HepG2 (cell line): ENCODE measurements at regions not wholly inside any gene's neighbourhood (a gene's known extent, or its start where the extent isn't known, plus 50 kb on each side); places are given as distances from the start of the nearest gene placed in this dataset.

Experiments
- ATAC-seq: fragments of 200-7000 bp; cut with Tn5 transposase; 3 replicates; pipeline ENCODE4 v1.9.1; 2020; ENCODE audit warnings: mild to moderate bottlenecking, moderate library complexity
- BruUV-seq: library from RNA; stranded (reverse); fragments of 400-500 nt; replicated peaks from 2 replicates; lab custom pipeline; 2021; lab: Mats Ljungman, UMichigan
- CTCF ChIA-PET: fragments of 300-600 bp; formaldehyde crosslinking; extraction: SDS; loops from one replicate; lab custom pipeline; 2021; ENCODE audit warnings: low total read pairs, inconsistent platforms, low intra/inter-chr PET ratio; lab: Yijun Ruan, JAX
- POLR2A ChIA-PET: fragments of 350-600 bp; sonication (Branson Sonifier 250); formaldehyde crosslinking; loops from one replicate; lab custom pipeline; 2020; ENCODE audit warnings: antibody characterized with exemption, inconsistent platforms; lab: Yijun Ruan, JAX
- DNase-seq: peaks from one replicate; pipeline ENCODE4 v3.0.0-alpha.2; 2015; ENCODE audit warnings: low spot score
- FAIRE-seq: peaks from 3 replicates; lab custom pipeline; 2011; peaks lifted over from hg19 to GRCh38; lab: Jason Lieb, UNC
- H2AFZ ChIP-seq: one replicate; pipeline ENCODE4 v1.6.1; 2011; ENCODE audit warnings: low read length, inconsistent platforms
- H3K27ac ChIP-seq: fragments of 300-600 bp; 3 replicates; pipeline ENCODE4 v1.8.0; 2011; ENCODE audit warnings: mixed run types, mild to moderate bottlenecking, mixed read lengths, low read length, inconsistent platforms; ENCODE audit not compliant: insufficient read depth; ENCODE audit errors: extremely low read length
- H3K27me3 ChIP-seq, 2 experiments: fragments of 200-600 bp in 1 of 2; 2 replicates in 1 of 2; 3 replicates in 1 of 2; pipeline versions ENCODE4 v1.6.0 to v1.8.0; 2011; ENCODE audit warnings: low read length in 2 of 2, mild to moderate bottlenecking in 2 of 2, moderate library complexity in 2 of 2, inconsistent platforms in 1 of 2; ENCODE audit not compliant: insufficient read depth in 2 of 2, control insufficient read depth in 1 of 2
- H3K36me3 ChIP-seq, 2 experiments: fragments of 200-600 bp in 1 of 2; replicated peaks in 1 of 2; 2 replicates in 1 of 2; 3 replicates in 1 of 2; pipeline versions ENCODE4 v1.5.1 to v1.8.0; 2011; ENCODE audit warnings: low read length in 2 of 2, inconsistent platforms in 1 of 2; ENCODE audit not compliant: insufficient read depth in 2 of 2, control insufficient read depth in 1 of 2
- H3K4me1 ChIP-seq: 2 replicates; pipeline ENCODE4 v1.5.1; 2012; ENCODE audit warnings: low read length, inconsistent platforms; ENCODE audit not compliant: insufficient read depth
- H3K4me2 ChIP-seq: 2 replicates; pipeline ENCODE4 v1.6.0; 2011; ENCODE audit warnings: low read depth, low read length, inconsistent platforms
- H3K4me3 ChIP-seq, 3 experiments: fragments of 200-600 bp in 1 of 3; sonication (generic), shearing (Covaris generic) in 1 of 3; replicated peaks in 1 of 3; 2 replicates each; pipeline ENCODE4 v1.5.1; 2011 to 2016; ENCODE audit warnings: low read length in 3 of 3, inconsistent platforms in 2 of 3, low read depth in 2 of 3, mild to moderate bottlenecking in 2 of 3, control low read depth in 1 of 3, mixed read lengths in 1 of 3; ENCODE audit not compliant: insufficient read depth in 1 of 3
- H3K79me2 ChIP-seq: one replicate; pipeline ENCODE4 v1.6.1; 2011; ENCODE audit warnings: low read length, inconsistent platforms; ENCODE audit not compliant: insufficient read depth
- H3K9ac ChIP-seq: 2 replicates; pipeline ENCODE4 v1.6.0; 2011; ENCODE audit warnings: mild to moderate bottlenecking, low read depth, low read length, inconsistent platforms; ENCODE audit not compliant: insufficient read depth
- H3K9me3 ChIP-seq: 2 replicates; pipeline ENCODE4 v1.5.1; 2012; ENCODE audit warnings: mild to moderate bottlenecking, low read length
- H4K20me1 ChIP-seq: 2 replicates; pipeline ENCODE4 v1.6.0; 2011; ENCODE audit warnings: inconsistent platforms, mild to moderate bottlenecking, low read length, moderate library complexity; ENCODE audit not compliant: insufficient read depth
- AFF4 ChIP-seq: sonication (generic); formaldehyde crosslinking; IDR thresholded peaks from 2 replicates; pipeline ENCODE4 v1.4.0; 2020; ENCODE audit warnings: missing genetic modification reagents
- CBX1 ChIP-seq: IDR thresholded peaks from one replicate; pipeline ENCODE4 v1.6.1; 2016; ENCODE audit warnings: antibody characterized with exemption, low read depth
- SMAD3 ChIP-seq: sonication (generic); formaldehyde crosslinking; IDR thresholded peaks from 2 replicates; pipeline ENCODE4 v1.4.0; 2020; ENCODE audit warnings: missing genetic modification reagents
- WGBS: methylation state at CpG from one replicate; pipeline ENCODE4 v1.1.6; 2017; ENCODE audit warnings: low lambda C conversion rate; 5-methylcytosine and 5-hydroxymethylcytosine counted together
- in situ Hi-C: cut with HindIII; loops from 2 replicates; pipeline ENCODE4 v1.10.0; 2017; ENCODE audit warnings: low pct_unique_long_range_greater_than_20kb; ENCODE audit not compliant: extremely low pct_ligation_motif_present
- intact Hi-C: fragments of 100-400 bp; cut with micrococcal nuclease; formaldehyde crosslinking; loops from one replicate; pipeline ENCODE4 v1.10.0; 2022; ENCODE audit not compliant: unreplicated experiment
- TF ChIP-seq, protein P1 (sequence below): sonication (generic); formaldehyde crosslinking; IDR thresholded peaks from 2 replicates; pipeline ENCODE4 v1.5.1; 2020; ENCODE audit warnings: mild to moderate bottlenecking, missing genetic modification reagents
- TF ChIP-seq, protein P2 (sequence below): sonication (generic); formaldehyde crosslinking; IDR thresholded peaks from 2 replicates; pipeline ENCODE4 v1.5.0; 2020; ENCODE audit warnings: missing genetic modification reagents

DNA sequence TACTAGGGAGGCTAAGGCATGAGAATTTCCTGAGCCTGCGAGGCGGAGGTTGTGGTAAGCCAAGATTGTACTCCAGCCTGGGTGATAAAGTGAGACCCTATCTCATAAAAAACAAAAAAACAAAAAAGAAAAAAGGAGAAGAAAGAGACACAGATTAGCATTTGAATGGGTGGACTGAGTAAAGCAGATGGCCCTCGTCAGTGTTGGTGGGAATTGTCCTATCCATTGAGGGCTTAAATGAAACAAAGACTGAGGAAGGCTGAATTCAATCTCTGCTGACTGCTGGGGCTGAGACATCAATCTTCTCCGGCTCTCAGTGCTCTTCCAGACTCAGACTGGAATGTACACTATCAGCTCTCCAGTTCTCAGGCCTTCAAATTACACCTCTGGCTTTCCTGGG lies 136.8 kb downstream of the SLC7A11 start:
- Histone ChIP-seq H3K9ac (no peak overlapping the region), H2AFZ (no peak overlapping the region), H3K4me2 (no peak overlapping the region), H3K79me2 (no peaks in the 10 kb centered on the region), H3K27me3 (no peaks in the 10 kb centered on the region), H3K36me3 (no peaks in the 10 kb centered on the region), H3K27ac (no peak overlapping the region), H3K4me1 (peaks cover 44% of the 10 kb centered on the region), H3K9me3 (peaks cover 8% of the 10 kb centered on the region), H3K4me3 (no peak overlapping the region), H4K20me1 (no peaks in the 10 kb centered on the region)
- DNase-seq = no peak
- BruUV-seq = no TSS peak
- in situ Hi-C loops (no loop called here), intact Hi-C loops (no loop called here)
- no peak for ATAC-seq
- TF ChIP-seq AFF4 (CRISPR knock-in tag) = no peak
- TF ChIP-seq, protein P1, sequence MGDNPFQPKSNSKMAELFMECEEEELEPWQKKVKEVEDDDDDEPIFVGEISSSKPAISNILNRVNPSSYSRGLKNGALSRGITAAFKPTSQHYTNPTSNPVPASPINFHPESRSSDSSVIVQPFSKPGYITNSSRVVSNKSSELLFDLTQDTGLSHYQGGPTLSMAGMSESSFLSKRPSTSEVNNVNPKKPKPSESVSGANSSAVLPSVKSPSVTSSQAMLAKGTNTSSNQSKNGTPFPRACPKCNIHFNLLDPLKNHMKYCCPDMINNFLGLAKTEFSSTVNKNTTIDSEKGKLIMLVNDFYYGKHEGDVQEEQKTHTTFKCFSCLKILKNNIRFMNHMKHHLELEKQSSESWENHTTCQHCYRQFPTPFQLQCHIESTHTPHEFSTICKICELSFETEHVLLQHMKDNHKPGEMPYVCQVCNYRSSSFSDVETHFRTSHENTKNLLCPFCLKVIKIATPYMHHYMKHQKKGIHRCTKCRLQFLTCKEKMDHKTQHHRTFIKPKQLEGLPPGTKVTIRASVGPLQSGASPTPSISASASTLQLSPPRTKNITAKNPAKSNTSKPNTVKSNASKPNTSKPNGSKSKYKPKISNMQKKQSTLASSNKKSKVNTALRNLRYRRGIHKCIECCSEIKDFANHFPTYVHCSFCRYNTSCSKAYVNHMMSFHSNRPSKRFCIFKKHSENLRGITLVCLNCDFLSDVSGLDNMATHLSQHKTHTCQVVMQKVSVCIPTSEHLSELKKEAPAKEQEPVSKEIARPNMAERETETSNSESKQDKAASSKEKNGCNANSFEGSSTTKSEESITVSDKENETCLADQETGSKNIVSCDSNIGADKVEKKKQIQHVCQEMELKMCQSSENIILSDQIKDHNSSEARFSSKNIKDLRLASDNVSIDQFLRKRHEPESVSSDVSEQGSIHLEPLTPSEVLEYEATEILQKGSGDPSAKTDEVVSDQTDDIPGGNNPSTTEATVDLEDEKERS (CRISPR knock-in tag) = no peak
- no peak for TF ChIP-seq CBX1
- TF ChIP-seq, protein P2, sequence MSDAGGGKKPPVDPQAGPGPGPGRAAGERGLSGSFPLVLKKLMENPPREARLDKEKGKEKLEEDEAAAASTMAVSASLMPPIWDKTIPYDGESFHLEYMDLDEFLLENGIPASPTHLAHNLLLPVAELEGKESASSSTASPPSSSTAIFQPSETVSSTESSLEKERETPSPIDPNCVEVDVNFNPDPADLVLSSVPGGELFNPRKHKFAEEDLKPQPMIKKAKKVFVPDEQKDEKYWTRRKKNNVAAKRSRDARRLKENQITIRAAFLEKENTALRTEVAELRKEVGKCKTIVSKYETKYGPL = no peak
- TF ChIP-seq SMAD3 (CRISPR knock-in tag) = no peak
- POLR2A ChIA-PET = no interaction called here
- CTCF ChIA-PET = no interaction called here
- WGBS = 98% methylated on average over 4 of the region's 4 CpGs
- FAIRE-seq = no peak
